NCI-H2107 (cell line): ENCODE measurements at regions not wholly inside any gene's neighbourhood (a gene's known extent, or its start where the extent isn't known, plus 50 kb on each side); places are given as distances from the start of the nearest gene placed in this dataset.
A peak's percentile ranks its signal among the peaks of the same experiment; 100 is the strongest.
"Not testable (repeated sequence)": the region's sequence is repeated elsewhere in the genome, so short reads cannot be mapped to it uniquely, and the experiment has no call there.

Experiments used
- DNase-seq: peaks from one replicate; lab custom pipeline; 2025; lab: John Stamatoyannopoulos, UW

DNA sequence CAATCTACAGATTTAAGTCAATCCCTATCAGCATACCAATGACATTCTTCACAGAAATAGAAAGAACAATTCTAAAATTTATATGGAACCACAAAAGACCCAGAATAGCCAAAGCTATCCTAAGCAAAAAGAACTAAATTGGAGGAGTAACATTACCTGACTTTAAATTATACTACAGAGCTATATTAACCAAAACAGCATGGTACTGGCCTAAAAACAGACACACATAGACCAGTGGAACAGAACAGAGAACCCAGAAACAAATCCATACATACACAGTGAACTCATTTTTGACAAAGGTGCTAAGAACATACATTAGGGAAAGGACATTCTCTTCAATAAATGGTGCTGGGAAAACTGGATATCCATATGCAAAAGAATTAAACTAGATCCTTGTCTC lies 68.6 kb upstream of the HES1 start:
- DNase-seq = not testable (repeated sequence)

DNA sequence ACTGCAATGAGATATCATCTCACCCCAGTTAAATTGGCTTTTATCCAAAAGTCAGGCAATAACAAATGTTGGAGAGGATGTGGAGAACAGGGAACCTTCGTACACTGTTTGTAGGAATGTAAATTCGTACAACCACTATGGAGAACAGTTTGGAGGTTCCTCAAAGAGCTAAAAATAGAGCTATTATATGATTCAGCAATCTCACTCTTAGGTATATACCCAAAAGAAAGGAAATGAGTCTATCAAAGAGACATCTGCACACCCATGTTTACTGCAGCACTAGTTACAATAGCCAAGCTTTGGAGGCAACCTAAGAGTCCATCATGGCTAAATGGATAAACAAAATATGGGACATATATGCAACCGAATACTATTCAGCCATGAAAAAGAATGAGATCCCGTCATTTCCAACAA lies 68.0 kb upstream of the HES1 start:
- DNase-seq = no peak

DNA sequence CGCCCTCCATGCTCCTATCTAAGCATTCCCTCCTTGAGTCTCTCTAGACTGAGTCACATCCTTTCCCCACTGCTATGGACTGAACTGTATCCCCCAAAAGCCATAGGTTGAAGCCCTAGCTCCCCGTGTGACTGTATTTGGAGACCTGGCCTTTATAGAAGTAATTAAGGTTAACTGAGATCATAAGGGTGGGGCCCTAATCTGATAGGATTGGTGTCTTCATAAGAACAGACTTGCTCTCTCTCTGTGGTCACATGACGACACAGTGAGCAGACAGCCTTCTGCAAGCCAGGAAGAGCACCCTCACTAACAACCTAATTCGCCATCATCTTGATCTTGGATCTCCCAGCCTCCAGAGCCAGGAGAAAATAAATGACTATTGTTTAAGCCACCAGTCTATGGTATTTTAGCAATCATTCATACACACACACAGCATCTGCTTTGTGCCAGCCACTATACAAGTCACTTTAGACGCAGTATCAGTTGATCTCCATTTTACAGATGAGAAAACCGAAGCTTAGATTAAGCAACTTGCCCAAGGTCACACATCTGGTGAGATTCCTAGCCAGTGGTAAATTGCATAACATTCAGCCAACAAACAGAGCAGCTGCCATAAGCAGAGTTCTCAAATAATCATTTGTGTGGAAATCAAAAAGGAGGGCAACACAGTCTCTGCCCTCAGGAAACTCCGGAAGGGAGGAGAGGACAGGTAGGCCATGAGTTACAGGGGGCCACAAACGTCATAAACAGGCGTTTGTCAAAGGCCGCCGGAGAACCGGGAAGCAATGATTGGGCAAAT lies 66.3 kb upstream of the HES1 start:
- no peak for DNase-seq

DNA sequence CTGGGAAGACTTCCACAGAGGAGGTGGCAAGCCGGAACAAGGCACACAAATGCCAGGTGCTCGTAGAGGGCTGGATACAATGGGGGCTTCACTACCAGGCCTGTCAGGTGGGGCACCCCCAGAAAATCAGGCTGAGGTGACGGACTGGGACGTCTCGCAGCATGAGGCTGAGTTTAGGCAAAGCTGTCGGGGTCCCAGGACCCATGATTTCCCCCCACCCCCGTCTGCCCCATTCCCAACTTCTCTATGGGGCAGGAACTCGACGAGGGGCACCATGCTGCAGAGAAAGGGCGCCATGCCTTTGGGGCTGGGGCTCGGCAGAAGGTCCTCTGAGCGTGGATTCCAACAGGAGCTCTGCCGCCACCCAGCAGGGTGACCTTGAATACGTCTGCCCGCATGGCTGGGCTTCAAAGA lies 65.7 kb upstream of the HES1 start:
- no peak for DNase-seq

DNA sequence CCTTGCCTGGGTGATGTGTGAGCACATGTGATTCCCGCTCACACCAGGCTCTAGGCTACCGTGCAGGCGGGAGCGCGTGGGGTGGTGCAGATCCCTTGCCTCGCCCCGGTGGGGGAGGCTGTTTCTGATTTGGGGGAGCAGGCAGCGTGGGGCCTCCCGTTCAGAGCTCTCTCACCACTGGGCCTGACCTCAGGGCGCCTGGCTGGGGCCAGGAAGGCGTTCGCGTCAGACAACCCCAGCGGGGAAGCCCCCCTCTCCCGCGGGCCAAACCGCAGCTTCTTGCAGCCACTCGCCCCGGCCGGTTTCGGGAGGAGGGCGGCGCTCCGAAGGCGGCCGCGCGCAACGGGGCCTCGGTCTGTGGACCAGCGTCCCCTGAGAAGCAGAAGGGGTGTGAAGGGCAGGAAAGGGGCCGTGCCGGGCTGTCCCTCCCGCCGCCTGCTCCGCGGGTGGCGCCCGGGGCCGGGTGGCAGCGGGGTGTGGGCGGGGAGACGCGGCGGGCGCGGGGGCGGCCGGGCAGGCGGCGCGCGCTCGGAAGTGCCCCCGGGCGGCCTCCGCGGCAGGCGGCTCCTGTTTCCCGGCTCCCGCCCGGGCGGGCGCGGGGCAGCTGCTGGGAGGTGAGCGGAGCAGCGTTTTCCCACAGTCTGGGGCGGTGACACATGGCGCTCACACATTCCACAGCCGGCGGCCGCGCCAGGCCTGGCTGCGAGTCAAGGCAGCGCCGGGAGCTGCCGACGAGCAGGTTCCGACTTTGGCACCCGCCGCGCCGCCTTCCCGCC lies 65.1 kb upstream of the HES1 start:
- peak; percentile 77 for DNase-seq

DNA sequence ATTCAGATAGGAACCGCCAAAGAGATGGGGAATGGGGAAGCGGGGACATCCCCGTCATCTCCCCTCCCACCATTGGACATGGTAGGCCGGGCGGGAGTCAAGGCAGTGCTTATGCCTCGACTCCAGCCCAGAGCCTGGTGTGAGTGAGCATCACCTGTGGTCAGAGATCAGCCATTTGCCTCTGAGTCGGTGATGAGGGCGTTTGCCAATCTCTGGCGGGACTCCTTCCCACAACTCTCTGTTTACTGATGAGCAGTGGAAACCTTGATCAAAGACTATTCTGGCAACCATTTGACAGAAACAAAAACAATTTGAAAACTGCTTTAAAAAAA lies 63.9 kb upstream of the HES1 start:
- no peak for DNase-seq

DNA sequence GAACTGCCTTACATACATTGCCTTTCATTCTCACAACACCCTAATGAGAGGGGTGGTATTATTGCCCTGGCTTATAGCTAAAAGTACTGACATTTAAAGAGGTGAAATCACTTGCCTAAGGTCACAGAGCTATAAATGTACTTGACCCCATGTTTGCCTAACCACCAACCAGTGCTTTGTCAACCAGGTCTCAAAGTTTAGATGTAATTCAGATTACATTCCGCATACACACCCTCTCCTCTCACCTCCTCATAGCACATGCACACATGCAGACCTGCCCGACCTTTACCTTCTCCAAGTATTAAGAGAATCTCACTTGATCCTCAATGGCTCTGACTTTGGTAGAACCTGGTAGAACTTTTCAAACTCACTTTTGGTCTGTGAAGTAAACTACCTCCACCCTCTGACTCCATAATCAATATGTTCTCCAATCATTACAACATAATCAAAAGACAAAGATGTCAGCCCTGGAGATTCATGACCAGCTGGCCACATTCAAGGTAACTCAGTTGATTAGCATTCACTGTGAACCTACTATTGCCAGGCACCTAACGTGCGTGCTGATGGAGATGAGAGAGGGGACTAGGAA lies 63.2 kb upstream of the HES1 start:
- no peak for DNase-seq

DNA sequence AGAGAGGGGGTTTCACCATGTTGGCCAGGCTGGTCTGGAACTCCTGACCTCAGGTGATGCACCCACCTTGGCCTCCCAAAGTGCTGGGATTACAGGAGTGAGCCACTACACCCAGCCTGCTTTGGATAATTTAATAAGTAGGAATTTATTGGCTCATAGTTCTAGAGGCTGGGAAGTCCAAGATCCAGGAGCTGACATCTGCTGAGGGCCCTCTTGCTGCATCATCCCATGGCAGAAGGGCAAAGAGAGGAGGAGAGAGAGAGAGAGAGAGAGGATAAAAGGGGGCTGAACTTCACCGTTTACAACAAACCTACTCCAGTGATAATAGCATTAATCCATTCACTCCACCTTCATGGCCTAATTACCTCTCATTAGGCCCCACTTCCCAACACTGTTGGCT lies 62.0 kb upstream of the HES1 start:
- DNase-seq = no peak

DNA sequence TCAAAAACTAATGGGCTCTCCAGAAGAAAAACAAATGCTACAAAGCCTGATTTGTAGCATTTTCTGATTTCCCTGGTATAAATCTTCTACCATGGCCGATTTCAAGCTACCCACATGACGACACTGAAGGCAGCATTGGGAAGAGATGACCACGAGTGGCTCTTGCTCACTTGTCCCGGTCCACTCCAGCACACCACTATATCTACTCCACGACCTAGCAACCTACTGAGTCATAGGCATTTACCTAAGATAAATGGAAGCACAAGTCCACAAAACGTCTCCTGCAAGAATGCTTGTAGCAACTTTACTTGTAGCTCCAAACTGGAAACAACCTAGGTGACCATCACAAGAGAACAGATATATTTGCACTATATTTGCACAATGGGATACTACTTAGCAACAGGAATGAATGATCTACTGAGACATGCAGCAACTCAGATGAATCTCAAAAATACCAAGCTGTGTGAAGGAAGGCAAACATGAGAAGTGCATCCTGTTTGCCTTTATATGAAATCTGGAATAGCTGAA lies 60.8 kb upstream of the HES1 start:
- no peak for DNase-seq

DNA sequence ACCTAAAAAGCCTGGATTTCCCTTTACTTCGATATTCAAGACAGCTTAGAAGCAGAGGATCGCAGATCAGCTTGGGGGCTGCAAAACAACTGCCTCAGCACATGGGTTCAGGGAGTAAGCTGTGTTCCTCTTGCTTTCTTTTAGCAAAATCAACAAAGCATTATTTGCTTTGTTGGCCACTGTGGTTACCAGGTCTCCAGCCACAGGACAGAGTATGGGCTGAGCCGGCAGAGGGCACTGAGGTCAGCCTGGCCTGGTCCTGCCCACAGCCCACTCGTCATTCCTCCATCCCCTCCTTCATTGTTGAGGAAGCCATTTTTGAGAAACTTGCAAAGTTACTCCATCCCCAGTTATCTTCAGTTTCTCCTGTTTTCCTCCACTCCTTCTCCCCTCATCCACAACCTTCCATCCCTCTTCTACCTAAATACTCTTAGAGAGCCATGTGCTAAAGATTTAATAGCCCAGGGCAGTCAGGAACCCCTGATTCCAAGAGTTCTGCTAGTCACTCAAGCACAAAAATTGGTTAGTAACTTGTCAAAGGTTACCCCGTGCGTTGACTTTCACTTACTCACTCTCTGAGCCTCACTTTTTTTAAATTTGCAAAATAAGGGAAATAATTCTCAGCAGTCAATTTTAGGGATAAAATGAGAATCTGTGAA lies 60.0 kb upstream of the HES1 start:
- no peak for DNase-seq

DNA sequence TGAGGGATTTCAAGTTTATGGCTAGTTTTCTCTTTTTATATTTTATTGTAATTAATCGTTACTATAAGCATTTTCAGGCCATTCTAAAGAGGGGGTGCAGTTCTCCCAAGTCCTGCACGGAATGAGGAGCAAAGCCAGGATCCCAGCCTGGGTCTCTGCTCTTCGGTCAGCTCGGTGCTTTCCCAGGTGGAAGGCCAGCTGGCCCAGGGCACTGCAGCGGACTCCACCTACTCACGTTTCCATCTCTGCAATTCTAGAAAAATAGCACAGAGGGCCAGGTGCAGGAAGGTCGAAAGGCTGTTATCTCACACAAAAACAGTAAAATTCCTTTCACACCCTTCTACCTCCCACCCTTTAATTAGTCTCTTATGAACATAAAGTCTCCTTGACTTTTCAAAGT lies 59.5 kb upstream of the HES1 start:
- no peak for DNase-seq

DNA sequence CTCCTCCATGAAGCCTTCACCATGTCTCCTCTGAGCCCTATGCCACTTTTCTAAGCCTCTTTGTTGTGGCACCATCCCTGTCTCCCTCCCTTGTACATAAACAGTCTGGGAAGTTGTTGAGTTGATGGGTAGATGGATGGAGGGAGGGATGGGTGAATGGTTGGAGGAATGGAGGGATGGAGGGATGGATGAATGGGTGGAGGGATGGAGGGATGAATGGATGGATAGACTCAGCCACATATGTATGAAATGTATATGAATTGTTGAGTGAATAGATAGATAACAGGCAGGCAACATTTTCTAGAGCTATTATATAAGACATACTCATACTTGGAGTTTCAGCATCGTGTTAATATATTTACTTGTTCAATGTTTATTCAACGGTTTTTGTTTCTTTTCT lies 58.3 kb upstream of the HES1 start:
- no peak for DNase-seq

DNA sequence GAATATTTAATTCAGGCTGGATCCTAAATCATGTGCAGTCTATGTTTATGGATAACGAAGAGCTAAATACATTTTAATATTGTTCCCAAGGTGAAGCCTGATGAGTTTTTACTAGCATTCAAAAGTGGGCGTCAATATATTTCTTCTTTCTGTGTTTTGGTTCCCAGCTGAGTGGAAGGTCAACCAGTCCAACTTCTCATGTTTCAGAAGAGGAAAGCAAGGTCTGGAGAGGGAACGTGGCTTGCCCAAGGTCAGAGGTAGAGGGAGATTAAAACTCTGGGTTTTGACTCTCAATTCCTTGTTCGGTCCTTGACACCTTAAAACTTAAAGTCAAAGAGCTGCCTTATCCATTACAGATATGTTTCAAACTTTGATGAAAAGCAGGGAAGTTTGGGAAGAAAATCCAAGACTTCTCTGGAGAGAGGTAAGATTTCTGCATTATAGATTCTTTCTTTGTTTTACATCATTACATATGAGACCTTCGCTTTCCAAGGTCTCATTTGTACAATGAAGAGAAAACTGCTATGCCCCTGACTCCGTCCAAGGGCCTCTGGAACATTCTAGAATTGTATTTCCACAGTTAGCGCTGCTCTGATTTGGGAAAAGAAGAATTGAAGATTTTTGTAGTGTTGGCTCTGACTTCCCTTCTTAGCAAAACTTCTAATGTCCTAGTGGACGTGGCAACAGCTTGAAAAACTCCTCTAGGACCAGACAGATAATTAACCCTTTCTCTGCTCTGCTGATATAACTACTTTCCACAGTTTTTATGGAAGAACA lies 57.7 kb upstream of the HES1 start:
- no peak for DNase-seq

DNA sequence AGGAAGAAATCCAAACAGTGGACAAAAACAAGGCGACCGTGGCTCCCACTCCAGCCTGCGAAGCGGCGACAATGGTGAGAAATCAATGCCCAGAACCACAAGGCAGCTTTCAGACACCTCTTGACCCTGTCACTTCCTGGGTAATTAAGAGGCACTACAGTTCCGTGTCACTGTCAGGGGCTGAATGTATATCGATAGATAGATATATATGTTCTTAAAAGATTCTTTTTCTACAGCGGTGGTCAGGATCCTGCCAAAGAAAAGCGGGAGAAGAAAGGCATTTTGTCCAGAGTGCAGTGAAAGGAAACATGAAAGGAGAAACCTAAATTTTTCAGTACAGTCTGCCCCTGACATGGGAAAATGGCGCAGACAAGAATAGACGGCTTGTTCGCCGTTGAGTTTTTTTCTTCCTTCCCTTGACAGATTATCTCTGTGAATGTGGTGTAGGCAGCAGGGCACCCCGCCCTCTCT lies 56.2 kb upstream of the HES1 start:
- DNase-seq = no peak

DNA sequence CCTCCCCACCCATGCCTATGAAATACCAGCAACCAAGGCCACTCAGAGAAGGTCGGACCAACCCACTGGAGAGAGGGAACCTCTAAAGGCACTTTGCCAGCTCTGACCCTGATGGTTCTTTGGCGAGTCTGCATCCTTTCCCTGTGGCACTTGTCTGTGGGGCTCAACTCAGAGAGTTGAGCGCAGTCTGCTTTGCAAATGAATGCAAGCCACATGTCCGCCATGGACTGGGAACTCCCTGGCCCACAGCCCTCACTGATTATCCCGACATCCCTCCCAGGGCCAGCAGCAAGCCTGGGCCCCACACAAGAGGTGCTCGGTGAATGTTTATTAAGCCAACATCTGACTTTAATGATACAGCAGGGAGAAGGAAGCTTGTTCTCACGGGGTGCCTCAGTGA lies 55.5 kb upstream of the HES1 start:
- no peak for DNase-seq

DNA sequence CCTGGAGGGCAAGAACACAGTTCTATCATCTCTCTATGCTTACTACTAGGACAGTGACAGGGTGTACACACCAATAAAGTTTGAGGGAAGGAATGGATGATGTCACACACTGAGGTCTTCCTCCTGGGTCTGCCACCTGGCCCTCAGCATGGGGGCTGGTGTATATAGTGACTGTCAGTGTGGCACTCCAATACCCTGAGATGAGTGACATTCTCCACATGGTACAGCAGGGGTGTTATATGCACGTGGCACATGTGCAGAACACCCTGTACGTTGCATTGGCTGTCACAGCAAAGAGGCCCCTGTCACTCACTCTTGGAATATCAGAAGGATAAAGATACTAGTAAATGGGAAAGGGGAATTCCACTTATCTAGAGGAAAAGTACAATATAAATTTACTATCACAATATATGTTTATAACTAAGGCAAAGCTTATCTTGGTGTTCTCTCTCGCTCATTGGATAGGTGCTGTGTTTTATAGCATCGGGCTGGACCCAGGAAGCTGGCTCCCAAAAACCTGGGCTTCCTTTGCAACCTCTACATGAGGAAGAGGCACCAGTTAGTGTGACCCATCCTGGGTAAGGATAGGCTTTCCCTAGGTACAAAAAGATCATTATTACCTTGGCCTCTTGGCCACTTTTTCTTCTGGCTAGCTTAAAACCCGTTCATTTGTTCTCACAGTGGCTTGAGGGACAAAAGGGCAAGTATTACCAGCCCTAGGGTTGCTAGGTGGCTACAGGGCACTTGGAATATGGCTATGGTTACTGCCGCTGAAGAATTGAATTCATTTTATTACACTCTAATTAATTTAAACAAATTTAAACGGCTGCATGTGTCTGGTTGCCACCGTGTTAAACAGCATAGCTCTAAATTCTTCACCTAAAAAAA lies 54.8 kb upstream of the HES1 start:
- DNase-seq = no peak

DNA sequence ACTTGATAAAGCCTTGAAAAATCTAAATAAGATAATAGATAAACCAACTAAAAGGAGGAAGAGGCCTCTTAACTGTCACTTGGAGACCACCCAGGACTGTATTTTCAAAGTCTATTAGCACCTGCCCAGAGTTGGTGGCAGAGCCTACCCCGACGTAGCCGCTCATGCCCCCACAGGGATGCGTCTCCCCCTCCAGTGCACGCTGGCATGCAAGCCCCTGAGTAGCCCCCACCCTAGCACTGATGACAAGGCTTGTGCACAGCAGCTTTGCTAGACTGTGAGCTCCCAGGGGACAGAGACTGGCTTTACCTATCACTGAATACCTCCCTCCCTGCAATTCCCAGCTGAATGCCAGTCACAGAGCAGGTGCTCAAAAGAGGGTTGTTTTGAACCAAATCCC lies 54.1 kb upstream of the HES1 start:
- DNase-seq = no peak

DNA sequence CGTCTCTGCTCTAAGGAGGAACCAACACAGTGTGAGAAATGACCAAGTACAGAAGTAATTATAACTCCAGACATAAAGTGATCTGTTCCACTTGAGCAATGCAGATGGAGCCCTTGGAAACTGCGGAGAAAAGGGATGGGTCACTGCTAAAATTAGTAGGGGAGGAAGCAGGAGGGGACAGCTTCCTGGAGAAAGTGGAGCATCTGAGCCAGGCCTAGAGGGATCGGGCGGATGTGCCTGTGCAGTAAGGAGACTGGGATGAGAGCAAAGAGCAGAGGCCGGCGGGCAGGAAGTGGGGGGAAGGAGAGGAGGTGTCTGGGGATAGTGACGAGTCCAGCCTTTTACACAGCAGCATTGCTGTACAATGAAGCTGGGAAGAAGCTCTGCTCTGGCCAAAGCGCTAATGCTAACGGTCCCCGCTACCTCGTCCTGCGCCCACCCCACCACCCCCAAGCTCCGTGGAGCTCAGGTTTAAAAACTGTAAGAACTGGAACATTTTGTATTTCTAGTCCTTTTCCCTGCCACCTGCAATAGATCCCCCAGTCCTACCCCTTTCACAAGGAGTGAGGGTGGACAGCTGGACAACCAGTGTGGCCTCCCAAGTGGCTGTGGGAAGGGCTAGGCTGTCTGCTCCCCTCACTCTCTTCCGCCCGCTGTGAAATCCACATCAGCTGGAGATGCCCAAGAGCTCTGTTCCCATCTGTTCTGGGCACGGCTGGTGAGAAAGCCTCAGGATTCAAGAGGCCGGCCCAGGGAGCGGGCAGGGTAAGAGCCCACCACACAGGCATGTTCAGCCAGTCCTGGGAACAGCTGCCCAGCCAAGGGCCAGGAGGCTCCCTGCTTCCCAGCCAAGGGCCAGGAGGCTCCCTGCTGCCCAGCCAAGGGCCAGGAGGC lies 53.0 kb upstream of the HES1 start:
- DNase-seq = no peak

DNA sequence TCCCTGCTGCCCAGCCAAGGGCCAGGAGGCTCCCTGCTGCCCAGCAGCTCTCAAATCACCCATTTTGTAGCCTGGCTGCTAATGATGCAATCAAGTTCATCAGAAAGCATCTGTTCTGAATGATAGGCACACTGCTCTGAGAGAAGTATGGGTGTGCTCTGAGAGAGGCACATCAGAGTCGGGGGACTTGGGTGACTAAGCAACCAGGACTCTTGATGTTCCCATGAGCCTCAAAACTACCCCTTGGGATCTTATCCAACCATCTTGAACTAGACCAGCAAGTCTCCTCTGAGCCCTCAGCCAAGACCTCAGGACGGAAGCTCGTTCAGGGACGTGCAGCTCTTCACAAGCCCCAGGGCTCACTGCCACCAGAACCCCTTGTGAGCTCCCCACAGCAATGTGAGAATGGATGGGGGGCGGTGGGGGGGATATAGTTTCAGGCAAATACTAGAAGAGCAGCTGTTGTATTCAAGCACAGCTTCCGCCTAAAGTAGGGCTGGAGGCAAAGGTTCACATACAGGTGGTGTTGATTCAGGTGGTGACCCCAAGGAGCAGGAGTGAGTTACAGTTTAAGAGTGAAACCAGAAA lies 52.2 kb upstream of the HES1 start:
- DNase-seq = no peak
